ENCODE measurements at regions not wholly inside any gene's neighbourhood (a gene's known extent, or its start where the extent isn't known, plus 50 kb on each side); places are given as distances from the start of the nearest gene placed in this dataset.

GRCh38 chr7:46152696-46153095 is 231.6 kb upstream of the IGFBP3 start:
- no peak for DNase-seq (ENCODE audit: low read depth)
- no peaks in the 10 kb centered on the region for H3K36me3 ChIP-seq (ENCODE audit: control insufficient read depth, insufficient read depth, low read length, severe bottlenecking)
- no peak overlapping the region for H3K4me3 ChIP-seq (ENCODE audit: low read length)

GRCh38 chr7:46150721-46151120 is 229.6 kb upstream of the IGFBP3 start:
- no peaks in the 10 kb centered on the region for H3K36me3 ChIP-seq (ENCODE audit: control insufficient read depth, insufficient read depth, low read length, severe bottlenecking)
- no peaks in the 10 kb centered on the region for H3K27me3 ChIP-seq (replicated peaks; ENCODE audit: control insufficient read depth, insufficient read depth, low read length)
- peaks cover 57% of the 10 kb centered on the region for H3K4me1 ChIP-seq (ENCODE audit: control insufficient read depth, insufficient read depth, low read length)
- DNase-seq (ENCODE audit: low read depth), result no peak
- H3K9me3 ChIP-seq (ENCODE audit: control insufficient read depth, low read length), result no peaks in the 10 kb centered on the region
- peak overlapping the region; percentile 1 for H3K9ac ChIP-seq (ENCODE audit: low read length)
- no peak overlapping the region for H3K4me3 ChIP-seq (ENCODE audit: low read length)

More at GRCh38 chr7:46152696-46153095, 231.6 kb upstream of the IGFBP3 start:
- H3K9ac ChIP-seq (ENCODE audit: low read length), result no peak overlapping the region
- peaks cover 63% of the 10 kb centered on the region for H3K4me1 ChIP-seq (ENCODE audit: control insufficient read depth, insufficient read depth, low read length)
- no peaks in the 10 kb centered on the region for H3K27me3 ChIP-seq (replicated peaks; ENCODE audit: control insufficient read depth, insufficient read depth, low read length)
- H3K9me3 ChIP-seq (ENCODE audit: control insufficient read depth, low read length), result no peaks in the 10 kb centered on the region

GRCh38 chr7:46150202-46150601 is 229.1 kb upstream of the IGFBP3 start:
- Histone ChIP-seq H3K4me1 (ENCODE audit: control insufficient read depth, insufficient read depth, low read length) (peaks cover 55% of the 10 kb centered on the region), H3K36me3 (ENCODE audit: control insufficient read depth, insufficient read depth, low read length, severe bottlenecking) (no peaks in the 10 kb centered on the region), H3K9me3 (ENCODE audit: control insufficient read depth, low read length) (no peaks in the 10 kb centered on the region), H3K9ac (ENCODE audit: low read length) (no peak overlapping the region), H3K4me3 (ENCODE audit: low read length) (no peak overlapping the region), H3K27me3 (replicated peaks; ENCODE audit: control insufficient read depth, insufficient read depth, low read length) (no peaks in the 10 kb centered on the region)
- no peak for DNase-seq (ENCODE audit: low read depth)

GRCh38 chr7:46147871-46148270 is 226.8 kb upstream of the IGFBP3 start:
- H3K9me3 ChIP-seq (ENCODE audit: control insufficient read depth, low read length), result no peaks in the 10 kb centered on the region
- H3K27me3 ChIP-seq (replicated peaks; ENCODE audit: control insufficient read depth, insufficient read depth, low read length), result no peaks in the 10 kb centered on the region
- DNase-seq (ENCODE audit: low read depth), result no peak
- no peaks in the 10 kb centered on the region for H3K36me3 ChIP-seq (ENCODE audit: control insufficient read depth, insufficient read depth, low read length, severe bottlenecking)
- H3K4me1 ChIP-seq (ENCODE audit: control insufficient read depth, insufficient read depth, low read length), result peaks cover 52% of the 10 kb centered on the region
- H3K4me3 ChIP-seq (ENCODE audit: low read length), result no peak overlapping the region
- H3K9ac ChIP-seq (ENCODE audit: low read length), result no peak overlapping the region

- Histone ChIP-seq H3K9ac (ENCODE audit: low read length) (no peak overlapping the region), H3K9me3 (ENCODE audit: control insufficient read depth, low read length) (no peaks in the 10 kb centered on the region), H3K4me3 (ENCODE audit: low read length) (no peak overlapping the region), H3K27me3 (replicated peaks; ENCODE audit: control insufficient read depth, insufficient read depth, low read length) (no peaks in the 10 kb centered on the region), H3K4me1 (ENCODE audit: control insufficient read depth, insufficient read depth, low read length) (peaks cover 43% of the 10 kb centered on the region), H3K36me3 (ENCODE audit: control insufficient read depth, insufficient read depth, low read length, severe bottlenecking) (no peaks in the 10 kb centered on the region)
- DNase-seq (ENCODE audit: low read depth), result no peak
Measured at GRCh38 chr7:46146454-46147255, 225.6 kb upstream of the IGFBP3 start.

GRCh38 chr7:46145412-46145811 is 224.3 kb upstream of the IGFBP3 start:
- Histone ChIP-seq H3K36me3 (ENCODE audit: control insufficient read depth, insufficient read depth, low read length, severe bottlenecking) (no peaks in the 10 kb centered on the region), H3K27me3 (replicated peaks; ENCODE audit: control insufficient read depth, insufficient read depth, low read length) (no peaks in the 10 kb centered on the region), H3K9ac (ENCODE audit: low read length) (no peak overlapping the region), H3K9me3 (ENCODE audit: control insufficient read depth, low read length) (no peaks in the 10 kb centered on the region), H3K4me1 (ENCODE audit: control insufficient read depth, insufficient read depth, low read length) (peaks cover 31% of the 10 kb centered on the region), H3K4me3 (ENCODE audit: low read length) (no peak overlapping the region)
- peak; percentile 94 for DNase-seq (ENCODE audit: low read depth)

- no peaks in the 10 kb centered on the region for H3K36me3 ChIP-seq (ENCODE audit: control insufficient read depth, insufficient read depth, low read length, severe bottlenecking)
- peak overlapping the region; percentile 45 for H3K9ac ChIP-seq (ENCODE audit: low read length)
- no peaks in the 10 kb centered on the region for H3K27me3 ChIP-seq (replicated peaks; ENCODE audit: control insufficient read depth, insufficient read depth, low read length)
- peaks cover 32% of the 10 kb centered on the region for H3K4me1 ChIP-seq (ENCODE audit: control insufficient read depth, insufficient read depth, low read length)
- H3K9me3 ChIP-seq (ENCODE audit: control insufficient read depth, low read length), result no peaks in the 10 kb centered on the region
- H3K4me3 ChIP-seq (ENCODE audit: low read length), result no peak overlapping the region
- DNase-seq (ENCODE audit: low read depth), result no peak
Measured at GRCh38 chr7:46143949-46144917, 223.2 kb upstream of the IGFBP3 start.

- H3K9me3 ChIP-seq (ENCODE audit: control insufficient read depth, low read length), result no peaks in the 10 kb centered on the region
Measured at GRCh38 chr7:46143421-46143820, 222.3 kb upstream of the IGFBP3 start.

GRCh38 chr7:46139079-46139478 is 218.0 kb upstream of the IGFBP3 start:
- peaks cover 10% of the 10 kb centered on the region for H3K4me1 ChIP-seq (ENCODE audit: control insufficient read depth, insufficient read depth, low read length)
- no peaks in the 10 kb centered on the region for H3K9me3 ChIP-seq (ENCODE audit: control insufficient read depth, low read length)
- peak; percentile 77 for DNase-seq (ENCODE audit: low read depth)
- no peak overlapping the region for H3K4me3 ChIP-seq (ENCODE audit: low read length)
- no peaks in the 10 kb centered on the region for H3K36me3 ChIP-seq (ENCODE audit: control insufficient read depth, insufficient read depth, low read length, severe bottlenecking)
- H3K27me3 ChIP-seq (replicated peaks; ENCODE audit: control insufficient read depth, insufficient read depth, low read length), result no peaks in the 10 kb centered on the region
- no peak overlapping the region for H3K9ac ChIP-seq (ENCODE audit: low read length)

More at GRCh38 chr7:46143421-46143820, 222.3 kb upstream of the IGFBP3 start:
- Histone ChIP-seq H3K4me3 (ENCODE audit: low read length) (no peak overlapping the region), H3K36me3 (ENCODE audit: control insufficient read depth, insufficient read depth, low read length, severe bottlenecking) (no peaks in the 10 kb centered on the region), H3K27me3 (replicated peaks; ENCODE audit: control insufficient read depth, insufficient read depth, low read length) (no peaks in the 10 kb centered on the region), H3K4me1 (ENCODE audit: control insufficient read depth, insufficient read depth, low read length) (peaks cover 34% of the 10 kb centered on the region), H3K9ac (ENCODE audit: low read length) (no peak overlapping the region)
- DNase-seq (ENCODE audit: low read depth), result no peak

- Histone ChIP-seq H3K4me3 (ENCODE audit: low read length) (no peak overlapping the region), H3K27me3 (replicated peaks; ENCODE audit: control insufficient read depth, insufficient read depth, low read length) (no peaks in the 10 kb centered on the region), H3K4me1 (ENCODE audit: control insufficient read depth, insufficient read depth, low read length) (peaks cover 3% of the 10 kb centered on the region), H3K9ac (ENCODE audit: low read length) (no peak overlapping the region), H3K9me3 (ENCODE audit: control insufficient read depth, low read length) (no peaks in the 10 kb centered on the region), H3K36me3 (ENCODE audit: control insufficient read depth, insufficient read depth, low read length, severe bottlenecking) (no peaks in the 10 kb centered on the region)
- DNase-seq (ENCODE audit: low read depth), result no peak
Measured at GRCh38 chr7:46137725-46138124, 216.7 kb upstream of the IGFBP3 start.

GRCh38 chr7:46135557-46135956 is 214.5 kb upstream of the IGFBP3 start:
- Histone ChIP-seq H3K4me1 (ENCODE audit: control insufficient read depth, insufficient read depth, low read length) (peaks cover 3% of the 10 kb centered on the region), H3K27me3 (replicated peaks; ENCODE audit: control insufficient read depth, insufficient read depth, low read length) (no peaks in the 10 kb centered on the region)
- no peak for DNase-seq (ENCODE audit: low read depth)

More at GRCh38 chr7:46135557-46135956, 214.5 kb upstream of the IGFBP3 start:
- Histone ChIP-seq H3K9me3 (ENCODE audit: control insufficient read depth, low read length) (no peaks in the 10 kb centered on the region), H3K36me3 (ENCODE audit: control insufficient read depth, insufficient read depth, low read length, severe bottlenecking) (no peaks in the 10 kb centered on the region), H3K4me3 (ENCODE audit: low read length) (no peak overlapping the region), H3K9ac (ENCODE audit: low read length) (no peak overlapping the region)
